ENCODE measurements at regions not wholly inside any gene's neighbourhood (a gene's known extent, or its start where the extent isn't known, plus 50 kb on each side); places are given as distances from the start of the nearest gene placed in this dataset.
A peak's percentile ranks its signal among the peaks of the same experiment; 100 is the strongest.

DNA sequence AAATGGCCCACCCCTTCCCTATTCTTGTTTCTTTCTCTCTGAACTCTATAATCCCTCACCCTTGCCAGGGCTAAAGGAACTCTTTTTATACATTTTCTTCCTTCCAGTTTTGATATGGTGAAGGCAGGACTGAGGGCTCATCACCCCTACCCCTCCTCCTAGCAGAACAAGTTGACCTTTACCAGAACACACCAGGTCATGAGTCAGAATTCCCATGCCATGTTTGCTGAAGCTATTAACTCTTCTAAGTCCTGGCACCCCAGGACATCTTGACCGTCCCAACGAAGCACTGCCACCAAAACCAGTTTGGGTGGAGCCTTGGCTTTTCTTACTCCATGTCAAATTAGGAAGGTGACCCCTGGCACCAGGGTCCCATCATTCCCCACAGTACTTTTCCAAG, 57.5 kb upstream of the DYNLT3 start:
- DNase-seq, result no peak
- Mint-ChIP-seq H3K27ac (ENCODE audit: unreplicated experiment) (no peak overlapping the region), H3K27me3 (ENCODE audit: unreplicated experiment) (no peaks in the 10 kb centered on the region), H3K36me3 (ENCODE audit: insufficient read depth, unreplicated experiment) (no peaks in the 10 kb centered on the region), H3K4me3 (ENCODE audit: low read depth, unreplicated experiment) (peak overlapping the region; percentile 76), H3K9me3 (ENCODE audit: low read depth, unreplicated experiment) (no peaks in the 10 kb centered on the region), H3K4me1 (ENCODE audit: low read depth, unreplicated experiment) (peaks cover 17% of the 10 kb centered on the region)
- intact Hi-C loops (cut with micrococcal nuclease; ENCODE audit: unreplicated experiment), result loop anchor here (5.0 kb wide), 2 partner anchors 58 to 158 kb away; partner anchors contain the start of gene DYNLT3
- no TSS peak for BruUV-seq (replicated peaks)
- CTCF ChIA-PET, result no interaction called here
- TF ChIP-seq, protein P1, sequence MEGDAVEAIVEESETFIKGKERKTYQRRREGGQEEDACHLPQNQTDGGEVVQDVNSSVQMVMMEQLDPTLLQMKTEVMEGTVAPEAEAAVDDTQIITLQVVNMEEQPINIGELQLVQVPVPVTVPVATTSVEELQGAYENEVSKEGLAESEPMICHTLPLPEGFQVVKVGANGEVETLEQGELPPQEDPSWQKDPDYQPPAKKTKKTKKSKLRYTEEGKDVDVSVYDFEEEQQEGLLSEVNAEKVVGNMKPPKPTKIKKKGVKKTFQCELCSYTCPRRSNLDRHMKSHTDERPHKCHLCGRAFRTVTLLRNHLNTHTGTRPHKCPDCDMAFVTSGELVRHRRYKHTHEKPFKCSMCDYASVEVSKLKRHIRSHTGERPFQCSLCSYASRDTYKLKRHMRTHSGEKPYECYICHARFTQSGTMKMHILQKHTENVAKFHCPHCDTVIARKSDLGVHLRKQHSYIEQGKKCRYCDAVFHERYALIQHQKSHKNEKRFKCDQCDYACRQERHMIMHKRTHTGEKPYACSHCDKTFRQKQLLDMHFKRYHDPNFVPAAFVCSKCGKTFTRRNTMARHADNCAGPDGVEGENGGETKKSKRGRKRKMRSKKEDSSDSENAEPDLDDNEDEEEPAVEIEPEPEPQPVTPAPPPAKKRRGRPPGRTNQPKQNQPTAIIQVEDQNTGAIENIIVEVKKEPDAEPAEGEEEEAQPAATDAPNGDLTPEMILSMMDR (IDR thresholded peaks at IDR 0.05; ENCODE audit: unreplicated experiment), result no peak

DNA sequence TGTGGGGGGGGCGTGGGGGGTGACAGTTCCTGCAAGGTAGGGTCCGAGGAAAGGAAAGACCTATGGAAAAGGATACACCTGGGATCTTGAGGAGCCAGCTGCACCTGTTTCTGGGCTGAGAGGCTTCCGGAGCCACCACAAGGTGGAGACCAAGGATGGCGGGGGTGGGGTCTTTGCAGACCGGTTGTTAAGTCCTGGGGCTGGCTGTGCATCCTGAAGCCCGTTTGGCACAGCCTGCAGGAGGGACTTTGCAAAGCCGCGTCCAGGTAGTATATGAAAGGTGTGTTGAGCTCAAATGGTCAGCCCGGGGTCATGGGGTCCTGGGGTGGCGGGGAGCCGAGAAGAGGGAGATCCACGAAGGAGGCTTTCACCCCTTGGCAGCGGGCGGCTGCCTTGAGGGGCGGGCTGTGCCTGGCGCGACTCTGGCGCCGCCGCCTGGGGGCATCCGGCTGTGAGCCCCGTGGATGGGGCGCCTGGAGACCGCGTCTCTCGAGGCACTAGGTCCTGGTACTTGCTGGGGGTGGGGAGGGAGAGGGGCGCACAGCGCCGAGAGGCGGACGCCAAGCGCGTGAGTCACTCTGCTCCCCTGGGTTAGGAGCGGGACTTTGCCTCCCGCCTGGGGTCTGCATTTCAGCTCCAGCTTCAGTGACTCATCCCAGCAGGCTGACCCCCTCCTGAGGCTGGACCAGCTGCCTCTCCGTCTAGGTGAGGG, 58.2 kb upstream of the DYNLT3 start:
- DNase-seq, result peak; percentile 59
- no peaks in the 10 kb centered on the region for H3K36me3 Mint-ChIP-seq (ENCODE audit: insufficient read depth, unreplicated experiment)
- H3K27me3 Mint-ChIP-seq (ENCODE audit: unreplicated experiment), result no peaks in the 10 kb centered on the region
- CTCF ChIA-PET, result no interaction called here
- TF ChIP-seq, protein P1 (IDR thresholded peaks at IDR 0.05; ENCODE audit: unreplicated experiment), result no peak
- H3K27ac Mint-ChIP-seq (ENCODE audit: unreplicated experiment), result no peak overlapping the region
- H3K4me1 Mint-ChIP-seq (ENCODE audit: low read depth, unreplicated experiment), result peaks cover 17% of the 10 kb centered on the region
- intact Hi-C loops (cut with micrococcal nuclease; ENCODE audit: unreplicated experiment), result loop anchor here (5.0 kb wide), 2 partner anchors 58 to 158 kb away; partner anchors contain the start of gene DYNLT3
- no peaks in the 10 kb centered on the region for H3K9me3 Mint-ChIP-seq (ENCODE audit: low read depth, unreplicated experiment)
- peak overlapping the region; percentile 76 for H3K4me3 Mint-ChIP-seq (ENCODE audit: low read depth, unreplicated experiment)
- BruUV-seq (replicated peaks), result no TSS peak

DNA sequence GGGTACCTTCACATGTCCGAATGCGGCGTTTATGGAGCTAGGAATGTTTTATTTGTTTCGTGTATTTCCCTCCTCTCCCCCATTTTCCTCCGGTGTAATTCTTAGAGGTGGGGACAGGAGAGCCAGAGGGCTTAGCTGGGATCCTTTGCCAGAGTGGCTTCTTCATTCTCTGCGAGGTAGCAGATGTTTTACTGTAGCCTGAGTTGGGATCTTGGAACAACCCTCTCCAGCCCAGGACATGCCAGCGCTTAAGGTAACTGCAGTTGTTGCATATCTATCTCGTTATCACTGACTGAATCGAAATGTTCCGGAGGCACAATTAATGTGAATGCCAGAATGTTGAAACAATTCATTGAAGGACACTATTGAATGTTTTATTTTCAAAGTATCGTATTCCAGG, 59.0 kb upstream of the DYNLT3 start:
- Mint-ChIP-seq H3K4me3 (ENCODE audit: low read depth, unreplicated experiment) (peak overlapping the region; percentile 76), H3K27ac (ENCODE audit: unreplicated experiment) (no peak overlapping the region), H3K9me3 (ENCODE audit: low read depth, unreplicated experiment) (no peaks in the 10 kb centered on the region), H3K27me3 (ENCODE audit: unreplicated experiment) (no peaks in the 10 kb centered on the region), H3K4me1 (ENCODE audit: low read depth, unreplicated experiment) (peaks cover 17% of the 10 kb centered on the region), H3K36me3 (ENCODE audit: insufficient read depth, unreplicated experiment) (no peaks in the 10 kb centered on the region)
- no peak for DNase-seq
- TF ChIP-seq, protein P1 (IDR thresholded peaks at IDR 0.05; ENCODE audit: unreplicated experiment), result no peak
- CTCF ChIA-PET, result no interaction called here
- intact Hi-C loops (cut with micrococcal nuclease; ENCODE audit: unreplicated experiment), result loop anchor here (5.0 kb wide), 2 partner anchors 59 to 159 kb away; partner anchors contain the start of gene DYNLT3
- BruUV-seq (replicated peaks), result no TSS peak

DNA sequence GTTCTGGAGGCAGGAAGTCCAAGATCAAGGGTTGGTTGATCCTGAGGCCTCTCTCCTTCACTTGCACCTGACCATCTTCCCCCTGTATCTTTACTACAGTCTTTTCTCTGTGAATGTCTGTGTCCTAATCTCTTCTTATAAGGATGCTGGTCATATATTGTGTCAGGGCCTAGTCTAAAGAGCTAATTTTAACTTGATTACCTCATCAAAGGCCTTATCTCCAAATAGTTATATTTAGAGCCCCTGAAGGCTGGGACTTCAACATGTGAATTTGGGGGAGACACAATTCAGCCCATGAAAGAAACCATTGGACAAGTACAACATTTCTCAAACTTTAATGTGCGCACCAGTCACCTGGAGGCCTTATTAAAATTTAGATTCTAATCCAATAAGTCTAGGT, 62.8 kb upstream of the DYNLT3 start:
- Mint-ChIP-seq H3K27me3 (ENCODE audit: unreplicated experiment) (no peaks in the 10 kb centered on the region), H3K9me3 (ENCODE audit: low read depth, unreplicated experiment) (peaks cover 3% of the 10 kb centered on the region)

More for the DNA sequence above, 62.8 kb upstream of the DYNLT3 start:
- H3K4me3 Mint-ChIP-seq (ENCODE audit: low read depth, unreplicated experiment), result no peak overlapping the region
- intact Hi-C loops (cut with micrococcal nuclease; ENCODE audit: unreplicated experiment), result loop anchor here (5.0 kb wide), 1 partner anchor 83 kb away; no protein-coding TSS in a partner anchor
- DNase-seq, result no peak
- TF ChIP-seq, protein P1 (IDR thresholded peaks at IDR 0.05; ENCODE audit: unreplicated experiment), result no peak
- no peaks in the 10 kb centered on the region for H3K36me3 Mint-ChIP-seq (ENCODE audit: insufficient read depth, unreplicated experiment)
- H3K27ac Mint-ChIP-seq (ENCODE audit: unreplicated experiment), result no peak overlapping the region
- BruUV-seq (replicated peaks), result no TSS peak
- CTCF ChIA-PET, result no interaction called here
- peaks cover 4% of the 10 kb centered on the region for H3K4me1 Mint-ChIP-seq (ENCODE audit: low read depth, unreplicated experiment)

Measured in Calu3 (cell line).